IMR-90 (cell line): ENCODE measurements at regions not wholly inside any gene's neighbourhood (a gene's known extent, or its start where the extent isn't known, plus 50 kb on each side); places are given as distances from the start of the nearest gene placed in this dataset.

Experiments
- BHLHE40 ChIP-seq: fragments of 150-350 bp; IDR thresholded peaks from 2 replicates; pipeline ENCODE4 v1.6.1; 2016; ENCODE audit warnings: mild to moderate bottlenecking, low read depth, low read length
- CHD1 ChIP-seq: IDR thresholded peaks from 2 replicates; pipeline ENCODE4 v1.6.1; 2012; ENCODE audit warnings: low read depth, low read length, improper control_type of control experiment
- FOS ChIP-seq: fragments of 150-350 bp; IDR thresholded peaks from 2 replicates; pipeline ENCODE4 v1.6.1; 2016; ENCODE audit warnings: low read depth, low read length
- MXI1 ChIP-seq: IDR thresholded peaks from 2 replicates; pipeline ENCODE4 v1.6.1; 2012; ENCODE audit warnings: low read depth, mild to moderate bottlenecking, low read length, moderate library complexity, borderline replicate concordance
- NFE2L2 ChIP-seq: fragments of 150-350 bp; IDR thresholded peaks from 2 replicates; pipeline ENCODE4 v1.6.1; 2016; ENCODE audit warnings: low read depth, mild to moderate bottlenecking, low read length
- POLR2A ChIP-seq: IDR thresholded peaks from 2 replicates; pipeline ENCODE4 v1.6.1; 2012; ENCODE audit warnings: mild to moderate bottlenecking, low read depth, low read length
- RAD21 ChIP-seq: IDR thresholded peaks from 2 replicates; pipeline ENCODE4 v1.6.1; 2012; ENCODE audit warnings: low read length, improper control_type of control experiment
- RFX5 ChIP-seq: IDR thresholded peaks from 2 replicates; pipeline ENCODE4 v1.8.0; 2012; ENCODE audit warnings: low read depth, mild to moderate bottlenecking, low read length, moderate library complexity
- SMC3 ChIP-seq: fragments of 150-350 bp; IDR thresholded peaks from 2 replicates; pipeline ENCODE4 v1.6.1; 2016; ENCODE audit warnings: low read depth, mild to moderate bottlenecking, antibody characterized with exemption, low read length, moderate library complexity
- TF ChIP-seq, protein P1 (sequence below): conservative IDR thresholded peaks from 2 replicates; pipeline ENCODE4 v1.5.1; 2012; ENCODE audit warnings: mild to moderate bottlenecking, low read depth, low read length, improper control_type of control experiment

- TF ChIP-seq, protein P1, sequence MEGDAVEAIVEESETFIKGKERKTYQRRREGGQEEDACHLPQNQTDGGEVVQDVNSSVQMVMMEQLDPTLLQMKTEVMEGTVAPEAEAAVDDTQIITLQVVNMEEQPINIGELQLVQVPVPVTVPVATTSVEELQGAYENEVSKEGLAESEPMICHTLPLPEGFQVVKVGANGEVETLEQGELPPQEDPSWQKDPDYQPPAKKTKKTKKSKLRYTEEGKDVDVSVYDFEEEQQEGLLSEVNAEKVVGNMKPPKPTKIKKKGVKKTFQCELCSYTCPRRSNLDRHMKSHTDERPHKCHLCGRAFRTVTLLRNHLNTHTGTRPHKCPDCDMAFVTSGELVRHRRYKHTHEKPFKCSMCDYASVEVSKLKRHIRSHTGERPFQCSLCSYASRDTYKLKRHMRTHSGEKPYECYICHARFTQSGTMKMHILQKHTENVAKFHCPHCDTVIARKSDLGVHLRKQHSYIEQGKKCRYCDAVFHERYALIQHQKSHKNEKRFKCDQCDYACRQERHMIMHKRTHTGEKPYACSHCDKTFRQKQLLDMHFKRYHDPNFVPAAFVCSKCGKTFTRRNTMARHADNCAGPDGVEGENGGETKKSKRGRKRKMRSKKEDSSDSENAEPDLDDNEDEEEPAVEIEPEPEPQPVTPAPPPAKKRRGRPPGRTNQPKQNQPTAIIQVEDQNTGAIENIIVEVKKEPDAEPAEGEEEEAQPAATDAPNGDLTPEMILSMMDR = no peak
- TF ChIP-seq POLR2A = no peak
- TF ChIP-seq RAD21 = no peak
- TF ChIP-seq SMC3 = no peak
- TF ChIP-seq FOS = no peak
- TF ChIP-seq BHLHE40 = no peak
- no peak for TF ChIP-seq RFX5
- no peak for TF ChIP-seq NFE2L2
- no peak for TF ChIP-seq CHD1
- no peak for TF ChIP-seq MXI1
These were observed 307.8 kb downstream of the REEP3 start for GRCh38 chr10:63829020-63829419.
